GM18508 (cell line): ENCODE measurements at regions not wholly inside any gene's neighbourhood (a gene's known extent, or its start where the extent isn't known, plus 50 kb on each side); places are given as distances from the start of the nearest gene placed in this dataset.
"Not testable (repeated sequence)": the region's sequence is repeated elsewhere in the genome, so short reads cannot be mapped to it uniquely, and the experiment has no call there.

Source experiments
- ATAC-seq: cut with Tn5 transposase; IDR thresholded peaks from one replicate; pipeline ENCODE4 v1.9.1; 2021; ENCODE audit warnings: moderate number of reproducible peaks; ENCODE audit not compliant: insufficient read depth, unreplicated experiment

DNA sequence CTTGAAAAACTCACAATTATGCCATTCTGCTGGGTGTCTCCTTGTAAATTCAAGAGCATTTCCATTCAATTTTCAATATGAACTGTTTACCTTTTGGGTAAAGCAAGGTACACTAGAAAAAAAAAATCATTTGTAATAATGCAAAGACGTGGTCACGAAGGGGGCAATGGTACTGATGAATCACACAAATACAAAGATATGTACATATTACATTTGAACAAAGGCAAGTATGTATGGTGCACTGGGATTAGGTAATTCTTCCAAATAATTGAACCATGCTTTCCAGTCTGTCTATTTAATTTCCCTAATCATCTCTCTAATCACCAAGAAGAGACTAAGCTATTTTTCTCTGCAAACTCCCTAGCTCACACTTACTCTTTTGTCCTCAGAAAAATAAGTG, 63.4 kb upstream of the RNF38 start:
- ATAC-seq, result no peak

DNA sequence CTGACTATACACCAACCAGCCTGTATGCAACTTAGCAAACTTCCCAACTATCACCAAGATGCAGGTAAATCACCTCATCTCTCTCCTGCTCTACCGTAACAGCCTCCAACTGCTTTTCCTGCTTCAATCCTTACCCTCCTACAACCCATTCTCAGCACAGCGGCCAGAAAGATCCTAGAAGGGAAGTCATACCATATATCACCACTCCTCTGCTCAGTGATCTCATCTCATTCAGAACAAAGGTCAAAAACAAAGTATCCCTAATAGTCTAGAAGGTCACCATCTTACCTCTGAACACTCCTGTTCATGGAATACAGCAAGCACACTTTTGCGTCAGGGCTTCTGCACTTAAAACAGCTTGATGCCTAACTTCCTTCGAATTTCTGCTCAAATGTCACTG, 62.2 kb upstream of the RNF38 start:
- ATAC-seq, result no peak

DNA sequence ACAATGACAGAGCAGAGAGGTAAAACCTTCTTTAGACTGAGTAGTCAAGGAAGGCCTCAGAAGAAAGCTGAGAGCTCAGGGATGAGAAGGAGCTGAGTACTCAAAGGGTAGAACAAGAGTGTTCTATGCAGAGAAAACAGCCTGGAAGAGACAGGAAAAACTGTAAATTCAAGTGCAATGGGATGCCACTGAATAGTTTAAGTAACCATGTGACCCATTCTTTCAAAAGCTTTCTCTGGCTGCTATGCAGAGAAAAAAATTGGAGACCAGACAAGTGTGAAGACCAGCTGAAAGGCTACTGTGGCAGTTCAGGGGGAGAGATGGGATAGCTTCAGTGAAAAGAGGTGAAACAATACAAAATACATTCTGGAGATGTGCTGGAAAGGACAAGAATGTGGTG, 61.3 kb upstream of the RNF38 start:
- no peak for ATAC-seq

DNA sequence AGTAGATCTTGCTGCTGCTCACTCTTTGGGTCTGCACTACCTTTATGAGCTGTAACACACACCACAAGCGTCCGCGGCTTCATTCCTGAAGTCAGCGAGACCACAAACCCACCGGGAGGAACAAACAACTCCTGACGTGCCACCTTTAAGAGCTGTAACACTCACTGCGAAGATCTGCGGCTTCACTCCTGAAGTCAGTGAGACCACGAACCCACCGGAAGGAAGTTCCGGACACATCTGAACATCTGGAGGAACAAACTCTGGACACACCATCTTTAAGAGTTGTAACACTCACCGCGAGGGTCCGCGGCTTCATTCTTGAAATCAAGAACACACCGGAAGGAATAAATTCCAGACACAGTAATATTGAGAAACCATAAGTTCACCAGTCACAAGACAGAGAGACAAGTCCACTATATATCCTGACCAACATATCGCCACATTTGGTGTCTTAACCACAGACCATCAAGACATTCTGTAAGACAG, 58.4 kb upstream of the RNF38 start:
- not testable (repeated sequence) for ATAC-seq

DNA sequence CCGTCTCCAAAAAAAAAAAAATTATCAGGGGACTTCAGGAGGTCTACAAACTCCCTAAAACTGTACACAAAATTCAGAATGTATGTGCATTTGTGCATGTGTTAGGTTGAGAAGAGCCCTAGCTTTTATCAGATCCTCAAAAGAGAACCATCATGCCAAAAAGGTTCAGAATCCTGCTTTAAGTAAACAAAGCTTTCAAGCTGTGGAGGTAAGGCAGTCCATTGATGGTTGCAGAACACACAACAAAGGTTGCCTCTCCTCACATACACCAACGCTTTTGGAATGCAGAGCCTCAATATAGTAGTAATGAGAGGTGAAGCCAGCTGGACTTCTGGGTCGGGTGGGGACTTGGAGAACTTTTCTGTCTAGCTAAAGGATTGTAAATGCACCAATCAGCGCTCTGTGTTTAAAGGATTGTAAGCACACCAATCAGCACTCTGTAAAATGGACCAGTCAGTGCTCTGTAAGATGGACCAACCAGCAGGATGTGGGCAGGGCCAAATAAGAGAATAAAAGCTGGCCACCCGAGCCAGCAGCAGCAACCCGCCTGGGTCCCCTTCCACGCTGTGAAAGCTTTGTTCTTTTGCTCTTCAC, 57.9 kb upstream of the RNF38 start:
- ATAC-seq, result no peak

DNA sequence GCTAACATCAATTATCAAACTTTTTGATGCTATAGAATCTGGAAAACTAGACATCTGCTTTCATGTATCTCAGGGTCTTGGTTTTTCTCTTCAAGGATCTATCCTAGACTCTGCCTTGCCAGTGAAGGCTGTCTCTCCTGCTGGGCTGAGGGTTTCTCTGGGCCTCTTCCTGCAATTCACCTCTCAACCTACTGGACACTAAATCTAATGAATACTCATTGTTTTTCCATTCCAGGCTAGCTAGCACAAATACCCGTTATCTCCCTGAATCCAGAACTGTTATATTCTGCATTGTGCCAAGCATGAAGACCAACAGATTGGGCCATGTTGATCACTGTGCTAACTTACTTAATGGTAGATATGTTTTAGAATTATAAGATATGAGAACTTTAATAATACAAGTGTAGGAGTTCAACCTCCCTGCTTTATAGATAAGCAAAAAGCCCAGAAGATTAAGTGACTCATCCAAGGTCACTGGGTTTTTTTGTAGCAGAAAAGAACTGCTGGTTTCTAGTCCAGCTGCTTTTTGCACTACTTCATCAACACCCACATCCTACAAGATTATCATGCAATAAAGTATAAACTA, 56.5 kb upstream of the RNF38 start:
- no peak for ATAC-seq

DNA sequence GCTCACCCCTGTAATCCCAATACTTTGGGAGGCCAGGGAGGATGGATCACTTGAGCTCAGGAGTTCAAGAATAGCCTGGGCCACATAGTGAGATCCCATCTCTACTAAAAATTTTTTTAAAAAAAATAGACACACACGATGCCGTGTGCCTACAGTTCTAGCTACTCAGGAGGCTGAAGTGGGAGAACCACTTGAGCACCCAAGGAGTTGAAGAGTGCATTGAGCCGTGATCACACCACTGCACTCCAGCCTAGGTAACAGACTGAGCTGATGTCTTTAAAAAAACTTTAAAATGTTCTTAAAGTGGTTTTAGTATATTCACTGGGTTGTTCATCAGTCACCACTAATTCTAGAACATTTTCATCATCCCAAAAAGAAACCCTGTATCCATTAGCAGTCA, 51.9 kb upstream of the RNF38 start:
- no peak for ATAC-seq

DNA sequence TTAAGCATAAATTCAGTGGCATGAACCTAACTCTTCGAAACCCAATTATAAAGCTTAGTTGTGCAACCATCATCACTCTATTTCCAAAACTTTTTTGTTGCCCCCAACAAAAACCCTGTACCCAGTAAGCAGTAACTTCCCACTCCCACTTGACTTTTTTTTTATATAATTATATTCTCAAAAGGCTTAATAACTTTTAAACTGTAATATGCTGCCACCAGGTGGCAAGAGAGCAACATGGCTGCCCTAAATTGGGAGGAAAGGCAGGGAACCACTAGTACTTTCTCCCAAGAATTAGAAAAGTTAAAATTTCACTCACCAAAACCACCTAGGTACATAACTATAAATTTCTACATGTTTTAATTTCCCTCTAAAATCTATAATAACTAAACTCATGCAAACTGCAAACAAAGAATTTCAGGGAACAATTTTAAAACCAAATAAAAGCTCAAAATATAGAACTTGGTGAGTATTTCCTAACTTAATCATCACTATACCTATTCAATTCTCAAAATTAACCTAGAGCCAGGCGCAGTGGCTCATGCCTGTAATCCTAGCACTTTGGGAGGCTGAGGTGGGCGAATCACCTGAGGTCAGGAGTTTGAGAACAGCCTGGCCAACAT, 50.2 kb upstream of the RNF38 start:
- ATAC-seq, result no peak
